Smooth muscle cell of the brain vasculature (primary cell): ENCODE measurements at regions not wholly inside any gene's neighbourhood (a gene's known extent, or its start where the extent isn't known, plus 50 kb on each side); places are given as distances from the start of the nearest gene placed in this dataset.
"Not testable (repeated sequence)": the region's sequence is repeated elsewhere in the genome, so short reads cannot be mapped to it uniquely, and the experiment has no call there.

Experiments
- DNase-seq: peaks from one replicate; pipeline ENCODE4 v3.0.0-alpha.2; 2012; ENCODE audit warnings: low read depth, low spot score

- no peak for DNase-seq
Measured at GRCh38 chr1:229710746-229711145, 84.7 kb downstream of the URB2 start.

- no peak for DNase-seq
Measured at GRCh38 chr1:229714306-229714705, 88.3 kb downstream of the URB2 start.

- DNase-seq: no peak
Measured at GRCh38 chr1:229714964-229715603, 89.0 kb downstream of the URB2 start.

GRCh38 chr1:229716069-229716468 is 90.0 kb downstream of the URB2 start:
- peak; percentile 32 for DNase-seq

GRCh38 chr1:229716704-229717103 is 90.7 kb downstream of the URB2 start:
- DNase-seq: no peak

- no peak for DNase-seq
Measured at GRCh38 chr1:229717786-229718576, 91.9 kb downstream of the URB2 start.

DNA sequence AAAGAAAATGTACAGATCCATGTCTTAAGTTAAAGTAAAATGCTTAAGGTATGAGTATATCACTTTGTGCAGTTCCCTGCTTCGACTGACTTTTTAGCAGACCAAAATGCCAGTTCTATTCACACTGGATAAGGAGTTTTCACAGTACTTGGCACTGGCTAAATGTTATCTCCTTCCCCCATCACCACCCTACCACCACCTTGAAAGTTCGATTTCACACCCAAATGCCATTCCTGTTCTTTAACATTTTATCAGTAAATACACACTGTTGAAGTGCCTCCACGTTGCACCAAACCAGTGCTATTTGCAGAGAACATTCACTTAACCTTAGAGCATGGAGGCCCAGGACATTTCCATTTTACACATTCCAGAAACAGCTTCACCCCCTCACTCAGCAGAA is 100.0 kb downstream of the URB2 start:
- DNase-seq: no peak

DNA sequence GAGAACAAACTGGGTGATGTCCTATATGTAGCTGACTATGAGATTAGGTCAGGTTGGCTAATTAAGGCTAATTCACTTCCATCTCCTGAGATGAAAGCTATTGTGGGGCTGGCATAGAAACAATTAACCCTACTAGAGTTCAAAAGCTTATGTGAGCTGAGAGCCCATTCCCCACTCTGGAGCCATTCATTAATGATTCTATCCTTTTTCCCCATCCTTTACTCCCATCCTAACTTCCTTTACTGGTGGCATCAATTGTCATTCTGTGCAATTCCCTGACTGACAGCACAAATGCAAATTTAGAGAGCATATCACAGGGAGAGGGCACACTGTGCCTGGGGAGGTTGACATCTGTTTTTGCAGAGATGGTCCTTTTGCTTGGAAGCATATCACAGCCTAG is 103.9 kb downstream of the URB2 start:
- no peak for DNase-seq

DNA sequence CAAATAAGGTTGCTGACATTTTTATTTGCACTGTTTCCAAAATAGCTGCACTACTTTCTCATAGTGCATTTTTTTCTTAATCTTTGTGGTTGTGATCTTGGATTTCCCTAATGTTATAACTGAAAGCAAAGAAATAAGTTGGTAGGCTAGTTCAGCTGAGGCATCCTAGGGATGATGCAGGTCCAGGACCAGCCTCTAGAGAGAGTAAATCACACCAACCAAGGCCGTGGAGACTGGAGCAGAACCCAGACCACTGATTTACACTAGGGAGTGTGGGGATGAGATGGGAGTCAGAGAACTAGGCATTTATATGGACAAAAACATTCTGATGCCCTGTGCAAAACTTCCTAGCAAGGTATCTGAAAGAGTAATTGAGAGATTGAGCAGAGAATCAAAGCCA is 104.5 kb downstream of the URB2 start:
- DNase-seq: no peak

- DNase-seq: no peak
Measured at GRCh38 chr1:229732061-229732460, 106.0 kb downstream of the URB2 start.

DNA sequence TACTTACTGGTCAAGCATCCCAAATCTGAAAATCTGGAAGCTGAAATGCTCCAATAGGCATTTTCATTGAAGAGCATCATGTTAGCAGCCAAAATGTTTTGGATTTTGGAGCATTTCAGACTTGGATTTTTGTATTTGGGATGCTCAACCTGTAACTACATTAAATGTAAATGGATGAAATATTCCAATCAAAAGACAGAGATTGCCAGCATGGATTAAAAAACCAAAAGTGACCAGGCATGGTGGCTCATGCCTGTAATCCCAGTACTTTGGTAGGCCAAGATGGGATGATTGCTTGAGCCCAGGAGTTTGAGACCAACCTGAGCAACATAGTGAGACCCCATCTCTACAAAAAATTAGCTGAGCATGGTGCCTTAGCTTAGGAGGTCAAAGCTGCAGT is 110.3 kb downstream of the URB2 start:
- DNase-seq: no peak

GRCh38 chr1:229742614-229743013 is 116.6 kb downstream of the URB2 start:
- DNase-seq: not testable (repeated sequence)

DNA sequence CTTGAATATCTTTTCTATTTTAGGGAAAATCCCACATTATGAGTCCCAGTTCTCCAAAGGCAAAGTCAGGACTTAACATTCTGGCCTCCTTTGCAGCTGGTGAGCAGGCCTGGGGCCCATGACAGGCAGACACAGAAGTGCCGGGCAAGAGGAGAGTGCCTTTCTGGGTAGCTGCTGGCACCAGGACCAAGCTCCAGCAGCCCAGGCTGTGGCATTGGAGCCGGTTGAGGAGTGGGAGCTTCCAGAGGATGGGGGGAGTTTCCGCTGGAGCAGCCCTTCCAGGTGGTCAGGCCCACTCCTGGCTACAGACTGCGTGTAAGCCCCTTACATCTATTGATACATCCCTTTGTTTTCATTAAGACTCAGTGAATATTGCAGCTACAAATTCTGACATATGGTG is 123.9 kb downstream of the URB2 start:
- no peak for DNase-seq

DNA sequence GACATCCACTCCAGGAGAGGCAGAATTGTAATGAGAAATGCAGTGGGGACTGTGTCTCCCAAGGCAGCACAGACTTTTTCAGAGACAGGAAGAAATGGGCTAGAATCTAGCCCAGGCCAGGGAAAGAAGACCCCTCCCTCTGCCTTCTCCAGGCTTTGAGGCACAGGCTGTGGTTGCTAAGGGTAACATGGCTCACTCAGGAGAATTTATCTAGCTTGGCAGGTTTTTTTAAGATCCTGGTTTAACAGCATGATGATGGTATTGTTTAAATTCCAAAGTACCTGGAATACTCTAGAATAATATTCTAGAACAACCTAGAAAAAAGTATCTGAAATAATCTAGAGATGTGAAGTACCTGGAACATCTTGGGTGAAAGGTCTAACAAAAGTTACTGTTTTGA is 125.6 kb downstream of the URB2 start:
- DNase-seq: no peak

DNA sequence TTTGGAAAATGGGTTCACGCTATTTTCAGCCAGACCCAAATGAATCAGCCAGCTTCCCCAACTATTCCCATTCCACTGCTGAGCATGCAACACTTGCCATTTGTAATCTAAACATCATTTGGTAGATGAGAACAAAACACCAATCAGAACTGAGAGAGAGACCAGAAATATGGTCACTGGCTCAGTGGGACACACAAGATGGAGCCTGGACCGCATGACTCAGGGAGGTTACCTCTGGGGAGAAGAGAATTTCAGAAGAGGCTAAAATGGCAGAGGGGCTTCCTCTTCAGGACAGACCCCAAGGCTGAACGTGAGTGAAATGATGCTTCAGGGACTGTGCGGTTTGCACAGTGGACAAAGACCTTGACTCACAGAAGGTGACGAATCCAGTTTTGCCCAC is 126.6 kb downstream of the URB2 start:
- no peak for DNase-seq

- DNase-seq: no peak
Measured at GRCh38 chr1:229753764-229754551, 127.9 kb downstream of the URB2 start.

- DNase-seq: no peak
Measured at GRCh38 chr1:229756666-229757065, 130.6 kb downstream of the URB2 start.

- DNase-seq: no peak
Measured at GRCh38 chr1:229757226-229757625, 131.2 kb downstream of the URB2 start.

GRCh38 chr1:229758101-229759036 is 132.3 kb downstream of the URB2 start:
- no peak for DNase-seq

DNA sequence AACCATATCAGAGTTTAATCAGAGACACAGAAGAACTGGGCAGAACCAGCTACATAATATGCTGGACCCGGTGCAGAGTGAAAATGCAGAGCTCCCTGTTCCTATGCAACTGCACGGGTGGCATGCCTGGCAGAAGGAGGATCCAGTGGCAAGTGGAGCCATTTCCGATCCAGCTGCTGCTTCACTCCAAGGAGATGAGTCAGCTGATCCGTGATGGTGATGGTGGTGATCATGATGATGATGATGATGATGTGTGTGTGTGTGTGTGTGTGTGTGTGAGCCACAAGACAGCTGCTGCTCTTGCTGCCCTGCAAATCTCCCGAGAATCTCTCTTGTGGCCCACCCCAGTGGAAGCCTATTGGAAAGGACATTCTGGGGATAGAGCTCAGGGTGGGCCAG is 133.0 kb downstream of the URB2 start:
- no peak for DNase-seq

DNA sequence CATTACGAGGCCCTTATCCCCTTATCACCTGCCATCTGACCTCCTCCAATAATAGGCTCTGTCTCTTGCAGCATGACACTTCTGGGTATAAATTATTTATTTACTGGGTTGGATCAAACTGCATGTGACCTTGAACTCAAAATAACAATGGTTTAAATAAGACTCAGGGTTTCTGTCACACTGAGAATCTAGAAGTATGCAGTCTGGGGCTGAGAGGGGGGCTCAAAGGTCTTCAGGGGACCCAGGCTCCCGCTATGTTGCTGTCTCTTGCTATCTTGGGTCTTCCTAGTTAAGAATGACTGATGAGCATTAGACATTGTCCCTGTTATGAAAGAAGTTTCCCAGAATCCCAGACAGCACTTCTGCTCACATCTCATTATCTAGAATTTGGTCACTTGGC is 133.5 kb downstream of the URB2 start:
- DNase-seq: no peak
